ENCODE measurements at regions not wholly inside any gene's neighbourhood (a gene's known extent, or its start where the extent isn't known, plus 50 kb on each side); places are given as distances from the start of the nearest gene placed in this dataset.

DNA sequence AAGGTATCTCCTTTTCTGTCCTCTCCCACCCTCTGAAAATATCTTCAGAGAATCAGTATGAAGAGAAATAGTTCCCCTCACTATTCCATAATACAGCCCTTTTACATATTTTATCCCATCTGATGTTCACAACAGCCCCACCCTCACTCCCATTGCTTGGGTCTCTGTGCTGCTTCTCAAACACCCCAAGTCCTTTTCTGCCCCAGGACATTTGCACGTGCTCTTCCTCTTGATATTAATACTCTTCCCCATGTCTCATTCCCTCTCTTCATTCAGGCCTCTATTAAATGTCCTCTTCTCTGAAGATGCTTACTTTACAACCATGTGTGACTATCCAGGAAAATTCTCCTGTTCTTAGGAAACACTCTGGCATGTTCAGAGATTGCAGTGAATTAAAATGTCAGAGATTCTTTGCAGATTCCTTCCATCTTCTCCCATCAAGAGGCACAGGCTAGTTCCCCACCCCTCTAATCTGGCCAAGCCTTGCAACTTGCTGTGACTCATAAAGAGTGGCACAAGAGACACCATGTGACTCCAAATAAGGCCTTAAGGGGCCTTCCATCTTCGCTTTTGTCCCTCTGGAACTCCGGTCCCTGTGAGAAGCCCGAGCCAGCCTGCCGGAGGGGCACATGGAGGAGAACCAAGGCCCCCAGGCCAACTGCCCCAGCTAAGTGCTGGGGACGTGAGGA is 128.5 kb downstream of the CHSY1 start:
- TF ChIP-seq POLR2A (IDR thresholded peaks at IDR 0.05) (no peak), POLR2AphosphoS5 (IDR thresholded peaks at IDR 0.05) (no peak)
